ENCODE measurements at regions not wholly inside any gene's neighbourhood (a gene's known extent, or its start where the extent isn't known, plus 50 kb on each side); places are given as distances from the start of the nearest gene placed in this dataset.
"Not testable (repeated sequence)": the region's sequence is repeated elsewhere in the genome, so short reads cannot be mapped to it uniquely, and the experiment has no call there.

DNA sequence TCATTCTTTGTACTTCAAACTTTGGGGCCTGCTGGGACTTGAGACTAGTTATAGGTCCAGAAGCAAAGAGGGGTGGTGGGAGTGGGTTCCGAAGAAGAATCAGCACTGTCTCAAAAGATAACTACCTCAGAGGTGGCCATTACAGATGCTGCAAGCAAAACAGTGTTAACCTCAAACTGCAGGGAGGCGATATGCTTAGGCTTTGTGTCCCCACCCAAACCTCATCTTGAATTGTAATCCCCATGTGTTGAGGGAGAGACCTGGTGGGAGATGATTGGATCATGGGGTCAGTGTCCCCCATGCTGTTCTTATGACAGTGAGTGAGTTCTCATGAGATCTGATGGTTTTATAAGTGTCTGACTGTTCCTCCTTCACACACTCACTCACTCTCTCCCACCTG is 545.3 kb downstream of the XYLT1 start:
- TF ChIP-seq, protein P1, sequence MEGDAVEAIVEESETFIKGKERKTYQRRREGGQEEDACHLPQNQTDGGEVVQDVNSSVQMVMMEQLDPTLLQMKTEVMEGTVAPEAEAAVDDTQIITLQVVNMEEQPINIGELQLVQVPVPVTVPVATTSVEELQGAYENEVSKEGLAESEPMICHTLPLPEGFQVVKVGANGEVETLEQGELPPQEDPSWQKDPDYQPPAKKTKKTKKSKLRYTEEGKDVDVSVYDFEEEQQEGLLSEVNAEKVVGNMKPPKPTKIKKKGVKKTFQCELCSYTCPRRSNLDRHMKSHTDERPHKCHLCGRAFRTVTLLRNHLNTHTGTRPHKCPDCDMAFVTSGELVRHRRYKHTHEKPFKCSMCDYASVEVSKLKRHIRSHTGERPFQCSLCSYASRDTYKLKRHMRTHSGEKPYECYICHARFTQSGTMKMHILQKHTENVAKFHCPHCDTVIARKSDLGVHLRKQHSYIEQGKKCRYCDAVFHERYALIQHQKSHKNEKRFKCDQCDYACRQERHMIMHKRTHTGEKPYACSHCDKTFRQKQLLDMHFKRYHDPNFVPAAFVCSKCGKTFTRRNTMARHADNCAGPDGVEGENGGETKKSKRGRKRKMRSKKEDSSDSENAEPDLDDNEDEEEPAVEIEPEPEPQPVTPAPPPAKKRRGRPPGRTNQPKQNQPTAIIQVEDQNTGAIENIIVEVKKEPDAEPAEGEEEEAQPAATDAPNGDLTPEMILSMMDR (IDR thresholded peaks at IDR 0.05; ENCODE audit: low read depth, low read length, missing control alignments), result no peak
- no peak for DNase-seq (ENCODE audit: low read depth)
- in situ Hi-C loops (cut with HindIII; ENCODE audit: low sequenced_read_pairs), result no loop called here
- H3K4me3 ChIP-seq (ENCODE audit: low read depth, low read length), result no peak overlapping the region

- DNase-seq (ENCODE audit: low read depth), result no peak
- in situ Hi-C loops (cut with HindIII; ENCODE audit: low sequenced_read_pairs), result no loop called here
- TF ChIP-seq, protein P1 (IDR thresholded peaks at IDR 0.05; ENCODE audit: low read depth, low read length, missing control alignments), result no peak
- H3K4me3 ChIP-seq (ENCODE audit: low read depth, low read length), result no peak overlapping the region
Measured at GRCh38 chr16:16928532-16929109, 542.1 kb downstream of the XYLT1 start.

- DNase-seq (ENCODE audit: low read depth), result no peak
- in situ Hi-C loops (cut with HindIII; ENCODE audit: low sequenced_read_pairs), result no loop called here
- TF ChIP-seq, protein P1 (IDR thresholded peaks at IDR 0.05; ENCODE audit: low read depth, low read length, missing control alignments), result no peak
- no peak overlapping the region for H3K4me3 ChIP-seq (ENCODE audit: low read depth, low read length)
Measured at GRCh38 chr16:16930309-16931000, 540.3 kb downstream of the XYLT1 start.

- H3K4me3 ChIP-seq (ENCODE audit: low read depth, low read length), result no peak overlapping the region
- TF ChIP-seq, protein P1 (IDR thresholded peaks at IDR 0.05; ENCODE audit: low read depth, low read length, missing control alignments), result no peak
- in situ Hi-C loops (cut with HindIII; ENCODE audit: low sequenced_read_pairs), result no loop called here
- DNase-seq (ENCODE audit: low read depth), result no peak
Measured at GRCh38 chr16:16933861-16934260, 536.9 kb downstream of the XYLT1 start.

DNA sequence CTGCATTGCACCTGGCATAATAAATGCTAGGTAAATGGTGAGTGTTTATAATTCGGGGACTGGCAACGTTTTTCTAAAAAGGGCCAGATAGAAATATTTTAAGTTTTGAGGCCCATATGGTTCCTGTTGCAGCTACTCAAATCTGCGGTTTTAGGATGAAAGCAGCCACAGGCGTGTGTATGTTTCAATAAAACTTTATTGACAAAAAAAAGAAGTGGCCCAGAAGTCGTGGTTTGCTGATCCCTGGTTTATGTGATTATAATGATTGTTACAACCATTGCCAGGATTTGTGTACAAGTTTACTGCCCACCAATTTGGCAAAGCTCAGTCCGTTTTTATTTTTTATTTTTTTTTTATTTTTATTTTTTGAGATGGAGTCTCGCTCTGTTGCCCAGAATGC is 536.1 kb downstream of the XYLT1 start:
- no peak for DNase-seq (ENCODE audit: low read depth)
- in situ Hi-C loops (cut with HindIII; ENCODE audit: low sequenced_read_pairs), result no loop called here
- H3K4me3 ChIP-seq (ENCODE audit: low read depth, low read length), result no peak overlapping the region
- TF ChIP-seq, protein P1 (IDR thresholded peaks at IDR 0.05; ENCODE audit: low read depth, low read length, missing control alignments), result no peak

- DNase-seq (ENCODE audit: low read depth); H3K4me3 ChIP-seq (ENCODE audit: low read depth, low read length); in situ Hi-C loops (cut with HindIII; ENCODE audit: low sequenced_read_pairs): not testable (repeated sequence)
Measured at GRCh38 chr16:16935909-16936308, 534.9 kb downstream of the XYLT1 start.

- TF ChIP-seq, protein P1 (IDR thresholded peaks at IDR 0.05; ENCODE audit: low read depth, low read length, missing control alignments), result no peak
- in situ Hi-C loops (cut with HindIII; ENCODE audit: low sequenced_read_pairs), result no loop called here
- no peak for DNase-seq (ENCODE audit: low read depth)
- no peak overlapping the region for H3K4me3 ChIP-seq (ENCODE audit: low read depth, low read length)
Measured at GRCh38 chr16:16937576-16937975, 533.2 kb downstream of the XYLT1 start.
